ENCODE measurements at regions not wholly inside any gene's neighbourhood (a gene's known extent, or its start where the extent isn't known, plus 50 kb on each side); places are given as distances from the start of the nearest gene placed in this dataset.

DNA sequence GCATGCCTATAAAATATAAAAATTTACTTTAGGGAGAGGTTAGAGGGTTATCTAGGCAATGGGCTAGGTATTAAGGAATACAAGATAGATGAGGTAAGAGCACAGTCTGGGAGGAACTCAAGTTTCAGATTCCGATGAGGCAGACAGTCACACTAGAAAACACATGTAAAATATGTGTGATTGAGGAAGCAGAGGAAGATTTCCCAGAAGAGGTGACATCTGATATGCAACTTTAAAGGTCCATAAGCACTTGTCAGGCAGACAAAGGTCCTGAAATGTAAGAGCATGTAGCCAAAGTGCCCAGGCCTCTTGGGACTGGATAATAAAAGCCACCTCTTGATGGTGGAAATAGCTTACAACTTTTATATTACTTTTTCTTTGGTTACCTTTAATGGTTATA is 81.1 kb upstream of the AADAT start:
- no peak for TF ChIP-seq MYNN (IDR thresholded peaks at IDR 0.05)
- TF ChIP-seq MYNN (CRISPR knock-in tag; IDR thresholded peaks at IDR 0.05), result no peak
- no peak for TF ChIP-seq TAL1 (IDR thresholded peaks at IDR 0.05)
- TF ChIP-seq, protein P1, sequence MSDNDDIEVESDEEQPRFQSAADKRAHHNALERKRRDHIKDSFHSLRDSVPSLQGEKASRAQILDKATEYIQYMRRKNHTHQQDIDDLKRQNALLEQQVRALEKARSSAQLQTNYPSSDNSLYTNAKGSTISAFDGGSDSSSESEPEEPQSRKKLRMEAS (CRISPR knock-in tag; IDR thresholded peaks at IDR 0.05), result no peak
- TF ChIP-seq, protein P2, sequence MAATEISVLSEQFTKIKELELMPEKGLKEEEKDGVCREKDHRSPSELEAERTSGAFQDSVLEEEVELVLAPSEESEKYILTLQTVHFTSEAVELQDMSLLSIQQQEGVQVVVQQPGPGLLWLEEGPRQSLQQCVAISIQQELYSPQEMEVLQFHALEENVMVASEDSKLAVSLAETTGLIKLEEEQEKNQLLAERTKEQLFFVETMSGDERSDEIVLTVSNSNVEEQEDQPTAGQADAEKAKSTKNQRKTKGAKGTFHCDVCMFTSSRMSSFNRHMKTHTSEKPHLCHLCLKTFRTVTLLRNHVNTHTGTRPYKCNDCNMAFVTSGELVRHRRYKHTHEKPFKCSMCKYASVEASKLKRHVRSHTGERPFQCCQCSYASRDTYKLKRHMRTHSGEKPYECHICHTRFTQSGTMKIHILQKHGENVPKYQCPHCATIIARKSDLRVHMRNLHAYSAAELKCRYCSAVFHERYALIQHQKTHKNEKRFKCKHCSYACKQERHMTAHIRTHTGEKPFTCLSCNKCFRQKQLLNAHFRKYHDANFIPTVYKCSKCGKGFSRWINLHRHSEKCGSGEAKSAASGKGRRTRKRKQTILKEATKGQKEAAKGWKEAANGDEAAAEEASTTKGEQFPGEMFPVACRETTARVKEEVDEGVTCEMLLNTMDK (IDR thresholded peaks at IDR 0.05; ENCODE audit: borderline replicate concordance, insufficient read depth, low read depth, low read length, poor library complexity, severe bottlenecking), result no peak
- TF ChIP-seq, protein P3, sequence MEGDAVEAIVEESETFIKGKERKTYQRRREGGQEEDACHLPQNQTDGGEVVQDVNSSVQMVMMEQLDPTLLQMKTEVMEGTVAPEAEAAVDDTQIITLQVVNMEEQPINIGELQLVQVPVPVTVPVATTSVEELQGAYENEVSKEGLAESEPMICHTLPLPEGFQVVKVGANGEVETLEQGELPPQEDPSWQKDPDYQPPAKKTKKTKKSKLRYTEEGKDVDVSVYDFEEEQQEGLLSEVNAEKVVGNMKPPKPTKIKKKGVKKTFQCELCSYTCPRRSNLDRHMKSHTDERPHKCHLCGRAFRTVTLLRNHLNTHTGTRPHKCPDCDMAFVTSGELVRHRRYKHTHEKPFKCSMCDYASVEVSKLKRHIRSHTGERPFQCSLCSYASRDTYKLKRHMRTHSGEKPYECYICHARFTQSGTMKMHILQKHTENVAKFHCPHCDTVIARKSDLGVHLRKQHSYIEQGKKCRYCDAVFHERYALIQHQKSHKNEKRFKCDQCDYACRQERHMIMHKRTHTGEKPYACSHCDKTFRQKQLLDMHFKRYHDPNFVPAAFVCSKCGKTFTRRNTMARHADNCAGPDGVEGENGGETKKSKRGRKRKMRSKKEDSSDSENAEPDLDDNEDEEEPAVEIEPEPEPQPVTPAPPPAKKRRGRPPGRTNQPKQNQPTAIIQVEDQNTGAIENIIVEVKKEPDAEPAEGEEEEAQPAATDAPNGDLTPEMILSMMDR (IDR thresholded peaks at IDR 0.05 in 2 of 3, conservative IDR thresholded peaks at IDR 0.05 in 1 of 3; ENCODE audit: insufficient read depth in 2 of 3, low read depth in 1 of 3, low read length in 3 of 3), result no peak
- TF ChIP-seq REST (IDR thresholded peaks at IDR 0.05; ENCODE audit: borderline replicate concordance), result no peak
- no peak for TF ChIP-seq REST (CRISPR knock-in tag; IDR thresholded peaks at IDR 0.05; ENCODE audit: low read depth)
- TF ChIP-seq CTBP1 (IDR thresholded peaks at IDR 0.05; ENCODE audit: borderline replicate concordance), result no peak
- TF ChIP-seq TFAP4 (CRISPR knock-in tag; IDR thresholded peaks at IDR 0.05; ENCODE audit: borderline replicate concordance), result no peak

Measured in K562 (cell line).